LNCaP clone FGC (cell line): ENCODE measurements at regions not wholly inside any gene's neighbourhood (a gene's known extent, or its start where the extent isn't known, plus 50 kb on each side); places are given as distances from the start of the nearest gene placed in this dataset.

ENCODE experiments used
- DNase-seq: peaks from one replicate; pipeline ENCODE4 v3.0.0-alpha.2; 2011; ENCODE audit warnings: low read depth
- H3K4me3 ChIP-seq: 2 replicates; pipeline ENCODE4 v1.5.1; 2011; ENCODE audit warnings: mild to moderate bottlenecking, low read depth, low read length, control low read depth
- TF ChIP-seq, protein P1 (sequence below): IDR thresholded peaks from 2 replicates; pipeline ENCODE4 v1.5.1; 2012; ENCODE audit warnings: mild to moderate bottlenecking; ENCODE audit not compliant: control insufficient read depth, insufficient read depth; ENCODE audit errors: extremely low read depth

- peak overlapping the region; percentile 69 for H3K4me3 ChIP-seq
- peak; percentile 77 for DNase-seq
- TF ChIP-seq, protein P1, sequence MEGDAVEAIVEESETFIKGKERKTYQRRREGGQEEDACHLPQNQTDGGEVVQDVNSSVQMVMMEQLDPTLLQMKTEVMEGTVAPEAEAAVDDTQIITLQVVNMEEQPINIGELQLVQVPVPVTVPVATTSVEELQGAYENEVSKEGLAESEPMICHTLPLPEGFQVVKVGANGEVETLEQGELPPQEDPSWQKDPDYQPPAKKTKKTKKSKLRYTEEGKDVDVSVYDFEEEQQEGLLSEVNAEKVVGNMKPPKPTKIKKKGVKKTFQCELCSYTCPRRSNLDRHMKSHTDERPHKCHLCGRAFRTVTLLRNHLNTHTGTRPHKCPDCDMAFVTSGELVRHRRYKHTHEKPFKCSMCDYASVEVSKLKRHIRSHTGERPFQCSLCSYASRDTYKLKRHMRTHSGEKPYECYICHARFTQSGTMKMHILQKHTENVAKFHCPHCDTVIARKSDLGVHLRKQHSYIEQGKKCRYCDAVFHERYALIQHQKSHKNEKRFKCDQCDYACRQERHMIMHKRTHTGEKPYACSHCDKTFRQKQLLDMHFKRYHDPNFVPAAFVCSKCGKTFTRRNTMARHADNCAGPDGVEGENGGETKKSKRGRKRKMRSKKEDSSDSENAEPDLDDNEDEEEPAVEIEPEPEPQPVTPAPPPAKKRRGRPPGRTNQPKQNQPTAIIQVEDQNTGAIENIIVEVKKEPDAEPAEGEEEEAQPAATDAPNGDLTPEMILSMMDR, result no peak
Observed at GRCh38 chr3:11719406-11720303, 75.9 kb upstream of the VGLL4 start.

- peak overlapping the region; percentile 69 for H3K4me3 ChIP-seq
- no peak for DNase-seq
- TF ChIP-seq, protein P1, result no peak
Observed at GRCh38 chr3:11718637-11719405, 75.1 kb upstream of the VGLL4 start.

GRCh38 chr3:11717768-11718636 lies 74.3 kb upstream of the VGLL4 start:
- peak overlapping the region; percentile 69 for H3K4me3 ChIP-seq

GRCh38 chr3:11717301-11717700 lies 73.6 kb upstream of the VGLL4 start:
- DNase-seq, result no peak
- TF ChIP-seq, protein P1, result no peak
- no peak overlapping the region; the same call in 1 of the 2 replicates for H3K4me3 ChIP-seq

More at GRCh38 chr3:11717768-11718636, 74.3 kb upstream of the VGLL4 start:
- DNase-seq, result no peak
- TF ChIP-seq, protein P1, result no peak

- no peak for DNase-seq
- H3K4me3 ChIP-seq, result no peak overlapping the region
- TF ChIP-seq, protein P1, result no peak
Observed at GRCh38 chr3:11716573-11717290, 73.0 kb upstream of the VGLL4 start.

DNA sequence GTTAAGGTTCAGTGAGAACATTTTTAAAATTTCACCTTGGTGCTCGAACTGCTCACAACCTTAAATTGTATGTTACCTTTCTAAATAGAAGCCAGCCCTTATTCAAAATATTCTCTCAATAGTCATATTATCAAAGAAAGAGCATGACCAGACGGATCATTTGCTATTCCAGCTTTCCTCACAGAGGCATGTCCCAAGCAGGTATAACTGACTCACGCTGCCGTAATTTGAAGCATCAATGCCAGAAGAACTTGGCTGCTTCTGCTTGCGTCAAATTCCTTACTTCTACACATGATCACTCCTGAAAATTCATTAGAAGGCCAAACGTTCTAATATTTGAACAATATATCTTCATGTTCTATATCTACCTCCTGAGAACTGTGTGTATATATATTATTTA lies 69.5 kb upstream of the VGLL4 start:
- H3K4me3 ChIP-seq, result no peak overlapping the region
- TF ChIP-seq, protein P1, result no peak
- no peak for DNase-seq
